ENCODE measurements at regions not wholly inside any gene's neighbourhood (a gene's known extent, or its start where the extent isn't known, plus 50 kb on each side); places are given as distances from the start of the nearest gene placed in this dataset.

DNA sequence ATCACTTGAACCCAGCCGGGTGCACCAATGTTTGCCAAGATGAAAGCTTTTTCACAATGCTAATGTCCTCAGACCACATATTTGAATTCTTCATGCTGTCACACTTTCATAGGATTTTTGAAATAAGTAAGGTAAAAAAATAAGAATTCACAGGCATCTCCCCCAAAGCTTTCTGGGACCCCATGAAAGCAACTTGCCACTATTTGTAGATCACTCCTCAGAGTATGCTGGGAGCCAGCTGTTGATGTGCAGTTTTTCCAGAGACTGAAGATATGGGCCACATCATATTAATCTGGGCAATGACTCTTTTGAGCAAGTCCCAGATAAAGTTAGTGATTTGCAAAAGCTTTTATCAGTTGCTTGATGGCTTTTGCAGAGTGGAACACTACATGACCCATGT, 507.9 kb downstream of the RASEF start:
- POLR2A ChIA-PET: no interaction called here
- H3K4me1 Mint-ChIP-seq: no peaks in the 10 kb centered on the region
- no peaks in the 10 kb centered on the region for H3K27me3 Mint-ChIP-seq
- H3K27ac Mint-ChIP-seq: no peak overlapping the region
- H3K9me3 Mint-ChIP-seq: peaks cover 0 to 2% (median 0%) of the 10 kb centered on the region in 9 donors
- no peak overlapping the region for H3K4me3 Mint-ChIP-seq
- H3K36me3 Mint-ChIP-seq: no peaks in the 10 kb centered on the region
- no peak for ATAC-seq
- no peak for DNase-seq

DNA sequence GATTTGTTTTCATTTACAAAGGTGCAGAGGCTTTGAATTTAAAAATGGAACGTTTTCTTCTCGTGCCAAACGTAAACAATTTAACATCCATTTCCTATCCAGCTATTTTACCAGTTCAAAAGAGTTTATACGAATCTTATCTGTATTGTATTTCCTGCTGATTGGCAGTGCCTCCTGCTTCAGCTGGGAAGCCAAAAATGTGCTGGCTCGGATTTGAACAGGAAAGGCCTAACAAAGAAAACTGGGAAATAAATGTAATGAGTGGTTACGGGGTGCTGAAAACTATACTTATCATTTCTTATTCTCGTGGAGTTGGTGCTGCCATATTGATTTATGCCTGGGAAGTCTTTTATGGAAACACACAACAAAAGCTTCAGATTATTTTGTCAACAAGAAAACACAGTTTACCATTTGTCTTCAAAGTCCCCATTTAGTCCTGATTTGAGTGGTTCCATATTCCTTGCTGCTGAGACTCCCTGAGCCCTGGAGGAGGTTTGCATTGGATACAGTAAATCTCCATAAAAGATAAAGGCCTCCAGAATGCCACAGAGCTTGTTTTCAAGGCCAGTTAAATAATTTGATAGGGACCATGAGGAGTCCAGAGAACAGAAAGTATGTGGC, 507.4 kb downstream of the RASEF start:
- no peak overlapping the region for H3K27ac Mint-ChIP-seq
- POLR2A ChIA-PET: no interaction called here
- no peaks in the 10 kb centered on the region for H3K4me1 Mint-ChIP-seq
- no peaks in the 10 kb centered on the region for H3K36me3 Mint-ChIP-seq
- no peak for ATAC-seq
- H3K27me3 Mint-ChIP-seq: no peaks in the 10 kb centered on the region
- H3K4me3 Mint-ChIP-seq: no peak overlapping the region
- peaks cover 0 to 2% (median 0%) of the 10 kb centered on the region in 9 donors for H3K9me3 Mint-ChIP-seq
- DNase-seq: no peak

DNA sequence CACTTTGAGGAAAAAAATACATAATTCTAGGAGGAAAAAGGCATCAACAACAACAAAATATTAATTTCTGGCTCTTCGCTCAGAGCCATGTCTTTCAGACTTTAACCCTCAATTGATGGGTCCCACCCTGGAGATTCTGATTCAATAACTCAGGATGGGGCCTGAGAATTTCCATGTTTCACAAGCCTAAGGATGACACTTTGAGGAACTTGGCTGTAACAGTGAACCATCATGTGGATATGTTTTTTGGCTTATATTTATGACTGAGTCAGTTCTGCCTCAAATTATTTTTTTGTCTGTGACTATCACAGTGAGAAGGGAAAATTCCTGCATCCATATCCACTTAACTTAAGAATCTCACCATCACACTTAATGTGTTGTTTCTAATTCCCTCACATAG, 504.6 kb downstream of the RASEF start:
- Mint-ChIP-seq H3K27ac (no peak overlapping the region), H3K36me3 (no peaks in the 10 kb centered on the region), H3K9me3 (peaks cover 0 to under 1% (median 0%) of the 10 kb centered on the region in 9 donors), H3K4me3 (no peak overlapping the region), H3K4me1 (no peaks in the 10 kb centered on the region), H3K27me3 (no peaks in the 10 kb centered on the region)
- DNase-seq: no peak
- POLR2A ChIA-PET: no interaction called here
- no peak for ATAC-seq

DNA sequence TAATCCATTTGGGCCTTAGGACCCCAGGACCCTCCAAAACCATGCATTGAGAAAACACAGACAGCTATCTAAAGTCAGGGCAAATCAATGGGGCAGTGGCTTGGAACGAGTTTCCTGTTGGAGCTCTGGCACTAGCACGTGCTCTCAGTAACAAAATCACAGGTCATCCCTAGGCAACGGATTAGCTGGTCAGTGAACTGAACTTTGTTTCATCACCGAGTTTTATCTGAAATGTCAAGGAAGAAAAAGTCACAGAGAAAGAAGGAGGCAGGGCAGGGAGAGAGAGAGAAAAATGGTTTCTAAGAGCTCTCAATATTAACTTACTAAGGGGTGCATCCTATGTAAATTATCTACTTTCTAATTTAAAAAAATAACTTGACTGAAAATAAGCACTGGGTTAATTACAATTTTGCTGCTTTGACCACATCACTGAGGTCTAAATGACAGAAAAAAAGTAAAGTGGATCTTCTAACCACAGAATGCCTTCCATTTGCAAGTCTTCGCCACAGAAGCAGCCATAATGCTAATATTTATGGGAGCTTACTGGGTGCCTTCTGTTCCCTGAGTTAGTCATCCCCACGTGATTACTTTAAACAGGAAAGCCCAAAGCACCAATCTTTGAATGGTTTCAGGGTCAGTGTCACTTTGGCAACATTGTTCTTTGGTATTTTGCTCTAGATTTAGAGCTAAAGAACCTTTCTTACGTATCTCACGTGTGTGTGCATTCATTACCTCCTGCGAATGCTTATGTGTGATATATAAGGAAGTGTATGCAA, 503.9 kb downstream of the RASEF start:
- no peaks in the 10 kb centered on the region for H3K27me3 Mint-ChIP-seq
- no peak for DNase-seq
- no peak overlapping the region for H3K27ac Mint-ChIP-seq
- H3K9me3 Mint-ChIP-seq: no peaks in the 10 kb centered on the region
- no peaks in the 10 kb centered on the region for H3K36me3 Mint-ChIP-seq
- POLR2A ChIA-PET: no interaction called here
- H3K4me1 Mint-ChIP-seq: no peaks in the 10 kb centered on the region
- ATAC-seq: no peak
- no peak overlapping the region for H3K4me3 Mint-ChIP-seq

DNA sequence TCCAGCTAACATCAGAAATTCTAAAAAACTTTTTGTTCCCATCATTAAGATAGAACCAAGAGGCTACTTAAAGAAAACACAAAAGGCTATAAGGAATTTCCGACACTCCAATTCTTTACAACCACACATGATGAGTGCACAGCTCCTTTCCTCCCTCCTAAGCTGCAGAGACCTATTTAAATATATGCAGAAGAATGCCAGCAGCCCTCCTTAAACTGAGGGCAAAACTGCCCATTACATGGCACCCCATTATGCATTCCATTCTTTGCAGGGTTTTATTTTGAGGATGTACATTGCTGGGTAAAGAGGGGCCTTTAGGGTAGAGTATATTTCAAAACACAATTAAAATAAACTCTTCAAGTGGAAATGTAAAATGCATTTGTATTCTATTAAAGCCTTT, 502.9 kb downstream of the RASEF start:
- ATAC-seq (no peak), DNase-seq (no peak)
- Mint-ChIP-seq H3K27ac (no peak overlapping the region), H3K4me1 (no peaks in the 10 kb centered on the region), H3K36me3 (no peaks in the 10 kb centered on the region), H3K4me3 (no peak overlapping the region), H3K9me3 (no peaks in the 10 kb centered on the region), H3K27me3 (no peaks in the 10 kb centered on the region)
- POLR2A ChIA-PET: no interaction called here

DNA sequence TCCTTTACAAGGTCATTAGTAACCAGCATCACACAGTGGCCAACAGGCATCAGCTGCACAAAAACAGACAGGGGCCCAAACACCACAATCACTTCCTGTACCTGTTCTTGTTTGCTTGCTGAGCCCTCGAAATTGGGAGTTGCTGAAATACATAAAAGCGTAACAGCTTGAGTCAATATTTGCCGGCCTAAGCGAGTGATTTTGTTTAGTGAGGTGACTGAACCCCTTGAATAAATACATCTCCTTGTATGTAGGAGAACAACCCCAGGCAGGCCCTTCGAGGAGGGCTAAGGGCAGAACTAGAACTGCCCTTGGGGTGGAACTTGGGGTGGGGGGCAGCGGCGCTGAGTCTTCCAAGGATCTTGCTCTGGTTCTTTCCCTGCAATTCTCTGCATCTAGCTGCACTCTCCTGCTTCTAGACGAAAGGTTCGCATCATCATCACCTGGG, 502.5 kb downstream of the RASEF start:
- DNase-seq (no peak), ATAC-seq (no peak)
- Mint-ChIP-seq H3K9me3 (no peaks in the 10 kb centered on the region), H3K4me1 (no peaks in the 10 kb centered on the region), H3K27me3 (no peaks in the 10 kb centered on the region), H3K36me3 (no peaks in the 10 kb centered on the region), H3K4me3 (no peak overlapping the region), H3K27ac (no peak overlapping the region)
- POLR2A ChIA-PET: no interaction called here

DNA sequence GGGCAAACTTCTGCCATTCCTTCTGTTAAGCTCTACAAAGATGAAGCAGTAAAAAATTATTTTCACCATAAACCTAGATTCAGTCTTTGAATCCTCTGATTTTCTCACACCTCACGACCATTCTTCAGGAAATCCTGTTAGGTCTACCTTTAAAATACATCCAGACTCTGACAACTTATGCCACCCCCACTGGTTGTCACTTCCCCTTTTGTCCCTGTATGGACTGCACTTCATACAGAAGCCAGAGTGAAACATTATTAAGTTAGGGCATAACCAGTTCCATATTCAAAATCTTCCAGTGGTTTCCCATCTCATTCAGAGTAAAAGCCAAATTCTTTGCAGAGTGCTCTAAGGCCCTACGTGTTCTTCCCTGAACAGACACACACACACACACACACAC, 499.8 kb downstream of the RASEF start:
- POLR2A ChIA-PET: no interaction called here
- Mint-ChIP-seq H3K4me1 (no peaks in the 10 kb centered on the region), H3K27me3 (no peaks in the 10 kb centered on the region), H3K27ac (no peak overlapping the region), H3K4me3 (no peak overlapping the region), H3K9me3 (no peaks in the 10 kb centered on the region), H3K36me3 (no peaks in the 10 kb centered on the region)
- DNase-seq: no peak
- no peak for ATAC-seq

DNA sequence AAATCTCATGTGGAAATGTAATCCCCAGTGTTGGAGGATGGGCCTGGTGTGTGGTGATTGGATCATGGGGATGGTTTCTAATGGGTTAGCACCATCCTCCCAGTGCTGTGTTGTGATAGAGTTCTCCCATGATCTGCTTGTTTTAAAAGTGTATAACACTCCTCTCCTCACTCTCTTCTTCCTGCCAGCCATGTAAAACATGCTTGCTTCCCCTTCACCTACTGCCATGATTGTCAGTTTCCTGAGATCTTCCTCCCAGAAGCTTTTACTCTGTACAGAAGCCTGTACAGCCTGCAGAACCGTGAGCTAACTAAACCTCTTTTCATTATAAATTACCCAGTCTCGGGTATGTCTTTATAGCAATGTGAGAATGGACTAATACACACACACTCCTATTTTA, 499.1 kb downstream of the RASEF start:
- no peak overlapping the region for H3K27ac Mint-ChIP-seq
- H3K36me3 Mint-ChIP-seq: no peaks in the 10 kb centered on the region
- no peaks in the 10 kb centered on the region for H3K9me3 Mint-ChIP-seq
- no peaks in the 10 kb centered on the region for H3K4me1 Mint-ChIP-seq
- DNase-seq (no peak), ATAC-seq (no peak)
- no peaks in the 10 kb centered on the region for H3K27me3 Mint-ChIP-seq
- H3K4me3 Mint-ChIP-seq: no peak overlapping the region
- POLR2A ChIA-PET: no interaction called here

DNA sequence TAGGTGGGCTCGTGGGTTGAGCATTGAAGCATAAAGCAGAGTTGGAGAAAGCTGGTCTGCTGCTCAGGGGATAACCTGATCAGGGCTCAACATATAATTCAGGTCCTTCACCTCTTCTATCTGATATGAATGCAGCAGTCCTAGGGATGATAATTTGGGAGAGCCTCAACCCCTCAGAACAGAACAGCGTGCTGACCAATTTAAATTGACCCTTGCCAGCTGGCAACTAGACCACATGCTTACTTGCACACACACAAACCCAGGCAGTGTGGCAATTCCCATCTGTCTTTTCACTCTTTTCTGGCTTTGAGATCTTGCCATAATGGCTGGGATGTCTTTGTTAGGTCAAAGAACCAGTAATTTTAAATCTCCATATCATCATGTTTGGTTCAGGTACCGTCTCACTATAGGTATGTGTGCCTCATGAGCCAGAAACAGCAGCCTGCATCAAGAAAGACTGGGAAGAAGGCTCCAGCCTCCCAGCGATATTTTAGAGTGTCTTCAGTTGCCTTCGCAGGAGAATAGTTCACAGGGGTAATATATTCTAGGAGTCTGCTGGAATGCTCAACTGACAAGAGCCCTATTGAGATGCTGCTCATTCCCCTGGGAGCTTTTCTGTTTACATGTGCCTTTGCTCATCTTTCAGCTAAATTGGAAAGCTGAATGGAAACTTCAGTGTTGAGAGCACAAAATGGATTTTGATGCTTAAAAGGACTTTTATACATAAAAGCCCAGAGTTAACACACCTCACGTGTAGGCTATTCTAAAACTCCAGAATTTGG, 497.6 kb downstream of the RASEF start:
- DNase-seq (no peak), ATAC-seq (no peak)
- POLR2A ChIA-PET: no interaction called here
- peak overlapping the region in 1 of 10 donors; percentile 20 for H3K27ac Mint-ChIP-seq
- H3K4me3 Mint-ChIP-seq: no peak overlapping the region
- H3K9me3 Mint-ChIP-seq: peaks cover 0 to 3% (median 0%) of the 10 kb centered on the region in 9 donors
- H3K27me3 Mint-ChIP-seq: no peaks in the 10 kb centered on the region
- no peaks in the 10 kb centered on the region for H3K4me1 Mint-ChIP-seq
- H3K36me3 Mint-ChIP-seq: no peaks in the 10 kb centered on the region

DNA sequence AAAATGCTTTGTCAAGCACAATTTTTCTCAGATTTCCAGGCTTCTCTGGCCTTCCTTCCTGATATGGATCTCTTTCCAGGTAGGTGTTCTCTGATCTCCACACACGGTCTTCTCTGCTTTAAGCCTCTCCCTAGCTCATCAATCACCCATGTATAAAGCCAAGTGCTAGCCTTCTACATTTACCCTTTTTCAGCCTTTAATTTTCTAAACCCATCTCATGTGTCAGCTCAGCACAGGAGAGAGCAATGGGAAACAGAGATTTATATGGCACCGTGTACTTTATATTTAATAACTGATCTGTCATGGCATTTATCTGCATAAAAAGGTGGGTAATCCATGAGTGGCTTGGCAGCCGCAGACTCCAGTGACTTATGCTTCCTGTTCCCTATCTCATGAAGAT, 495.0 kb downstream of the RASEF start:
- H3K9me3 Mint-ChIP-seq: peaks cover 0 to 12% (median 4%) of the 10 kb centered on the region in 9 donors
- H3K36me3 Mint-ChIP-seq: peaks cover 0 to under 1% (median 0%) of the 10 kb centered on the region in 3 donors
- H3K4me3 Mint-ChIP-seq: no peak overlapping the region
- H3K27ac Mint-ChIP-seq: no peak overlapping the region
- H3K27me3 Mint-ChIP-seq: no peaks in the 10 kb centered on the region
- POLR2A ChIA-PET: no interaction called here
- H3K4me1 Mint-ChIP-seq: no peaks in the 10 kb centered on the region
- DNase-seq: no peak
- no peak for ATAC-seq

DNA sequence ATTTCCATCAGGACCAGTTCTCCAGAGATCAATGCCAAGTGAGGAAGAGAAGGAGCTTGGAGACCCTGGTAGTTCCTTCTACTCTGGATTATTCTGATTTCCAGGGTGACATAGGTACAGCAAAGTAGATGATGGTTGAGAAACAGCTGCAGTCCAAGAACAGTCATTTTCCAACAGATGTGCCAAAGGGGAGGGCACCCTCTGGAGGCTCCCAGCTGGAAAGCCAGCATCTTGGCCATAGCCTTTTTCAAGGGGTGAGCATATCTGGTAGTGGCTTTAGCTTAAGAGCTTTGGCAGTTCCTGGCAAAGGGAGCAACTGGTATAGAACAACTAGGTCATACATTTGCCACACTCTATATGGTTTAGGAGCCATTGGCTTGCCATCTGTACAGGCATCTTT, 492.7 kb downstream of the RASEF start:
- H3K4me1 Mint-ChIP-seq: no peaks in the 10 kb centered on the region
- H3K4me3 Mint-ChIP-seq: no peak overlapping the region
- H3K27me3 Mint-ChIP-seq: no peaks in the 10 kb centered on the region
- DNase-seq: no peak
- no peak overlapping the region for H3K27ac Mint-ChIP-seq
- H3K36me3 Mint-ChIP-seq: peaks cover 0 to 10% (median 0%) of the 10 kb centered on the region in 3 donors
- POLR2A ChIA-PET: interaction anchor here (0.7 kb wide), 1 partner anchor 1278 kb away, joined by 3 read pairs; no protein-coding TSS in a partner anchor
- no peak for ATAC-seq
- peaks cover 9 to 34% (median 14%) of the 10 kb centered on the region in 9 donors for H3K9me3 Mint-ChIP-seq

DNA sequence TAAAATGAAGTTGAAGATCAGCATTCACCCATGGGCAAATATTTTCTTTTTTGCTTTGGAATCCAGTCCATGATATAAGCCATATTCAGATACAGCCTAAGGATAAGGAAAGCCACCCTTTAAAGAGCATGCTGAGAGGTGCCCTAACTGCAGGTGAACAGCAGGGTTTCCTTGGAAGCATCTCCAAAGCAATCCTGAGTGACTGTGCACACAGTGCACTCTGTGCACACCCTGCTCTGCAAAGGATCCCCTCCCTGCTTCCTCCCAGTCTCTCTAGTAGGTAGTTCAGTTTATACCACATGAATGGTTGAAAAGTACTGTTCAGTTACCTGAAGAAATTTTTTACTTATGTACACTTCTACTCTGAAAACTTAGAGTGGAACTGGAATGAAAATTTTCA, 491.4 kb downstream of the RASEF start:
- POLR2A ChIA-PET: no interaction called here
- Mint-ChIP-seq H3K9me3 (peaks cover 9 to 36% (median 15%) of the 10 kb centered on the region in 9 donors), H3K4me1 (no peaks in the 10 kb centered on the region), H3K27me3 (no peaks in the 10 kb centered on the region), H3K4me3 (no peak overlapping the region), H3K27ac (no peak overlapping the region), H3K36me3 (peaks cover 0 to 10% (median 0%) of the 10 kb centered on the region in 3 donors)
- DNase-seq (no peak), ATAC-seq (no peak)

DNA sequence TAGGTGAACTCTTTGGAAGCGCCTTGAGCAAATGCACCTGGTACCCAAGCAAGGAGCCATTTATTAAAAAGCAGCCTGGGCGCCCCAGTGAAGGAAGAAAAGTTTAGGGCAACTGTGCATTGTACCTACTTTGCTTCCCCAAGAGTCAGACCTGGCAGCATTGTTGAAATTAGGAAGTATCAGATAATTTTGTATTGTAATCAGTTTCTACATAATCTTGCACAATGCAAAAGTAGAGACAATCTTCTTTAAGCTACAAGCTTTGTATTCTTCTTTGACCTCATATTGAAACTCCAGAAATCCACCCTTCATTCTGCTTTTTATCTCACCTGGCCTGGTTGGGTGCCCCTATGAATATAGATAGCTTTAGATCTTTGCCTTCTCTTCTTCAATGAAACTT, 490.8 kb downstream of the RASEF start:
- H3K4me1 Mint-ChIP-seq: no peaks in the 10 kb centered on the region
- POLR2A ChIA-PET: no interaction called here

More for the DNA sequence above, 490.8 kb downstream of the RASEF start:
- ATAC-seq (no peak), DNase-seq (no peak)
- no peaks in the 10 kb centered on the region for H3K27me3 Mint-ChIP-seq
- H3K36me3 Mint-ChIP-seq: peaks cover 0 to 10% (median 0%) of the 10 kb centered on the region in 3 donors
- H3K9me3 Mint-ChIP-seq: peaks cover 10 to 36% (median 16%) of the 10 kb centered on the region in 9 donors
- no peak overlapping the region for H3K27ac Mint-ChIP-seq
- H3K4me3 Mint-ChIP-seq: no peak overlapping the region
